ENCODE measurements at regions not wholly inside any gene's neighbourhood (a gene's known extent, or its start where the extent isn't known, plus 50 kb on each side); places are given as distances from the start of the nearest gene placed in this dataset.

DNA sequence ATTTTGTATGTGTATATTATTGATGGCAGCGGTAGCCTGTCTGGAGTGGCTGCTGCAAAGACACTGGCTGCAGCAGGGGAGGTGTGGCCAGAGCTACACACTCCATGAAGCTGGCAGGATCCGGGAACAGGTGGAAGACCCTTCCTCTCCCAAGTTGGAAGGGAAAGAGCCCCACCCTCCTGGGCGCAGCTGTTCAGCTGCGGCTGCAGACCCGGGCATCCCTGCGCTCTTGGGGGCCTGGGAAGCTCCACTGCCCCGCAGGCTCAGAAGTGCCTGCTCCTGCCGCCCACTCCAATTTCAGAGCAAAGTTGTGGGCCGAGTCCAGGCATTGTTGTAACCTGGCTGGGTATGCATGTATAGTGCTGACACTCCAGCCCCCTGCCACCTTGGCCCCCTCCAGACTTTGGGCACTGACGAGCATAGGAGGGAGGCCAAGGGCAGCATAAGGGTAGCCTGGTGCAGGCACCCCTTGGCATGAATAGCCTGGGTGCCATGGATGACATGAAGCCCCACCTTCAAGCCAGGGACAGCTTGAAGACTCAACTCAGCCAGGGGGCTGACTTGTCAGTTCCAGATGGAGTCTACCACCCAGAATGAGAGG, 90.7 kb upstream of the TMEM168 start:
- Histone ChIP-seq H3K9me1 (ENCODE audit: control insufficient read depth, extremely low read depth, insufficient read depth, low read length) (no peaks in the 10 kb centered on the region), H3K36me3 (ENCODE audit: control insufficient read depth in 2 of 2, extremely low read depth in 1 of 2, insufficient read depth in 2 of 2, low read length in 2 of 2) (no peaks in the 10 kb centered on the region), H3K79me2 (ENCODE audit: control insufficient read depth, insufficient read depth, low read length) (no peaks in the 10 kb centered on the region), H3K4me2 (ENCODE audit: control insufficient read depth, extremely low read depth, insufficient read depth, low read depth, low read length) (no peak overlapping the region), H3K9me3 (ENCODE audit: control insufficient read depth, low read depth, low read length) (no peaks in the 10 kb centered on the region), H2AFZ (ENCODE audit: control insufficient read depth, low read length) (no peak overlapping the region), H4K20me1 (ENCODE audit: control insufficient read depth, extremely low read depth, insufficient read depth, low read length) (no peaks in the 10 kb centered on the region), H3K27ac (ENCODE audit: control insufficient read depth, insufficient read depth, low read length) (no peak overlapping the region), H3K27me3 (ENCODE audit: control insufficient read depth, extremely low read depth, insufficient read depth, low read length) (no peaks in the 10 kb centered on the region), H3K9ac (ENCODE audit: control insufficient read depth, extremely low read depth, insufficient read depth, low read length) (no peak overlapping the region), H3K4me1 (ENCODE audit: control insufficient read depth, extremely low read depth, insufficient read depth, low read length) (no peaks in the 10 kb centered on the region), H3K4me3 (ENCODE audit: control insufficient read depth in 2 of 3, extremely low read depth in 1 of 3, insufficient read depth in 2 of 3, low read depth in 1 of 3, low read length in 3 of 3) (no peak overlapping the region)
- no peak for DNase-seq (ENCODE audit: low read depth, low spot score)
- dilution Hi-C loops (cut with MboI; ENCODE audit: extremely low pct_ligation_motif_present, low sequenced_read_pairs) = no loop called here
- no peak for TF ChIP-seq EZH2 (IDR thresholded peaks at IDR 0.05; ENCODE audit: low read length)
- TF ChIP-seq, protein P1, sequence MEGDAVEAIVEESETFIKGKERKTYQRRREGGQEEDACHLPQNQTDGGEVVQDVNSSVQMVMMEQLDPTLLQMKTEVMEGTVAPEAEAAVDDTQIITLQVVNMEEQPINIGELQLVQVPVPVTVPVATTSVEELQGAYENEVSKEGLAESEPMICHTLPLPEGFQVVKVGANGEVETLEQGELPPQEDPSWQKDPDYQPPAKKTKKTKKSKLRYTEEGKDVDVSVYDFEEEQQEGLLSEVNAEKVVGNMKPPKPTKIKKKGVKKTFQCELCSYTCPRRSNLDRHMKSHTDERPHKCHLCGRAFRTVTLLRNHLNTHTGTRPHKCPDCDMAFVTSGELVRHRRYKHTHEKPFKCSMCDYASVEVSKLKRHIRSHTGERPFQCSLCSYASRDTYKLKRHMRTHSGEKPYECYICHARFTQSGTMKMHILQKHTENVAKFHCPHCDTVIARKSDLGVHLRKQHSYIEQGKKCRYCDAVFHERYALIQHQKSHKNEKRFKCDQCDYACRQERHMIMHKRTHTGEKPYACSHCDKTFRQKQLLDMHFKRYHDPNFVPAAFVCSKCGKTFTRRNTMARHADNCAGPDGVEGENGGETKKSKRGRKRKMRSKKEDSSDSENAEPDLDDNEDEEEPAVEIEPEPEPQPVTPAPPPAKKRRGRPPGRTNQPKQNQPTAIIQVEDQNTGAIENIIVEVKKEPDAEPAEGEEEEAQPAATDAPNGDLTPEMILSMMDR (optimal IDR thresholded peaks at IDR 0.05 in 1 of 3, IDR thresholded peaks at IDR 0.05 in 1 of 3, conservative IDR thresholded peaks at IDR 0.05 in 1 of 3; ENCODE audit: extremely low read depth in 1 of 3, insufficient read depth in 2 of 3, low read length in 3 of 3) = no peak
- no peak for FAIRE-seq

GRCh38 chr7:112877691-112878460, 87.7 kb upstream of the TMEM168 start:
- Histone ChIP-seq H3K79me2 (ENCODE audit: control insufficient read depth, insufficient read depth, low read length) (no peaks in the 10 kb centered on the region), H3K9me3 (ENCODE audit: control insufficient read depth, low read depth, low read length) (no peaks in the 10 kb centered on the region), H3K36me3 (ENCODE audit: control insufficient read depth in 2 of 2, extremely low read depth in 1 of 2, insufficient read depth in 2 of 2, low read length in 2 of 2) (no peaks in the 10 kb centered on the region), H3K27me3 (ENCODE audit: control insufficient read depth, extremely low read depth, insufficient read depth, low read length) (no peaks in the 10 kb centered on the region), H3K27ac (ENCODE audit: control insufficient read depth, insufficient read depth, low read length) (no peak overlapping the region), H3K4me3 (ENCODE audit: control insufficient read depth in 2 of 3, extremely low read depth in 1 of 3, insufficient read depth in 2 of 3, low read depth in 1 of 3, low read length in 3 of 3) (no peak overlapping the region), H3K4me2 (ENCODE audit: control insufficient read depth, extremely low read depth, insufficient read depth, low read depth, low read length) (no peak overlapping the region), H2AFZ (ENCODE audit: control insufficient read depth, low read length) (no peak overlapping the region), H4K20me1 (ENCODE audit: control insufficient read depth, extremely low read depth, insufficient read depth, low read length) (no peaks in the 10 kb centered on the region), H3K4me1 (ENCODE audit: control insufficient read depth, extremely low read depth, insufficient read depth, low read length) (no peaks in the 10 kb centered on the region), H3K9ac (ENCODE audit: control insufficient read depth, extremely low read depth, insufficient read depth, low read length) (no peak overlapping the region), H3K9me1 (ENCODE audit: control insufficient read depth, extremely low read depth, insufficient read depth, low read length) (no peaks in the 10 kb centered on the region)
- dilution Hi-C loops (cut with MboI; ENCODE audit: extremely low pct_ligation_motif_present, low sequenced_read_pairs) = no loop called here
- DNase-seq (ENCODE audit: low read depth, low spot score) (no peak), FAIRE-seq (no peak)
- no peak for TF ChIP-seq EZH2 (IDR thresholded peaks at IDR 0.05; ENCODE audit: low read length)
- TF ChIP-seq, protein P1 (optimal IDR thresholded peaks at IDR 0.05 in 1 of 3, IDR thresholded peaks at IDR 0.05 in 1 of 3, conservative IDR thresholded peaks at IDR 0.05 in 1 of 3; ENCODE audit: extremely low read depth in 1 of 3, insufficient read depth in 2 of 3, low read length in 3 of 3) = no peak

Data from keratinocyte (primary cell).